ENCODE measurements at regions not wholly inside any gene's neighbourhood (a gene's known extent, or its start where the extent isn't known, plus 50 kb on each side); places are given as distances from the start of the nearest gene placed in this dataset.

DNA sequence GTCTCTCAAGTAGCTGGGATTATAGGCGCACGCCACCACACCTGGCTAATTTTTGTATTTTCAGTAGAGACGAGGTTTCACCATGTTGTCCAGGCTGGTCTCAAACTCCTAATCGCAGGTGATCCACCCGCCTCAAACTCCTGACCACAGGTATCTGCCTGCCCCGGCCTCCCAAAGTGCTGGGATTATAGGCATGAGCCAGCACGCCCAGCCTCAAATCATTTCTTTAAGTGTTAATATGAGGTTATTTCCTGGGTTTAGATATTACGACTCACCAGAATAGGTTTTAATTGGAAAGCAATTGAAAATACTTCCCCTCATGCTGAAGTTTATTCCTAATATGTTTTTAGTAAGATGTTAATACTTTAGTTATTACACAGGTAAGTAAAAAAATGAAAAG, 144.5 kb downstream of the NUFIP1 start:
- ChIA-PET POLR2A (ENCODE audit: low non-redundant PET) (no interaction called here), CTCF (no interaction called here)
- no peak for DNase-seq (ENCODE audit: low spot score)
- intact Hi-C loops (cut with micrococcal nuclease; ENCODE audit: unreplicated experiment): no loop called here
- TF ChIP-seq, protein P1, sequence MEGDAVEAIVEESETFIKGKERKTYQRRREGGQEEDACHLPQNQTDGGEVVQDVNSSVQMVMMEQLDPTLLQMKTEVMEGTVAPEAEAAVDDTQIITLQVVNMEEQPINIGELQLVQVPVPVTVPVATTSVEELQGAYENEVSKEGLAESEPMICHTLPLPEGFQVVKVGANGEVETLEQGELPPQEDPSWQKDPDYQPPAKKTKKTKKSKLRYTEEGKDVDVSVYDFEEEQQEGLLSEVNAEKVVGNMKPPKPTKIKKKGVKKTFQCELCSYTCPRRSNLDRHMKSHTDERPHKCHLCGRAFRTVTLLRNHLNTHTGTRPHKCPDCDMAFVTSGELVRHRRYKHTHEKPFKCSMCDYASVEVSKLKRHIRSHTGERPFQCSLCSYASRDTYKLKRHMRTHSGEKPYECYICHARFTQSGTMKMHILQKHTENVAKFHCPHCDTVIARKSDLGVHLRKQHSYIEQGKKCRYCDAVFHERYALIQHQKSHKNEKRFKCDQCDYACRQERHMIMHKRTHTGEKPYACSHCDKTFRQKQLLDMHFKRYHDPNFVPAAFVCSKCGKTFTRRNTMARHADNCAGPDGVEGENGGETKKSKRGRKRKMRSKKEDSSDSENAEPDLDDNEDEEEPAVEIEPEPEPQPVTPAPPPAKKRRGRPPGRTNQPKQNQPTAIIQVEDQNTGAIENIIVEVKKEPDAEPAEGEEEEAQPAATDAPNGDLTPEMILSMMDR (conservative IDR thresholded peaks at IDR 0.05; ENCODE audit: low read depth, low read length): no peak
- TF ChIP-seq EZH2 (IDR thresholded peaks at IDR 0.05; ENCODE audit: borderline replicate concordance, low read depth, low read length, poor library complexity, severe bottlenecking): no peak
- no peak overlapping the region for H3K4me3 ChIP-seq (ENCODE audit: low read depth, low read length, poor library complexity, severe bottlenecking)
- no peaks in the 10 kb centered on the region for H3K4me1 ChIP-seq (ENCODE audit: insufficient read depth, low read length, poor library complexity, severe bottlenecking)
- no peak overlapping the region for H3K27ac ChIP-seq (ENCODE audit: low read depth, low read length, poor library complexity, severe bottlenecking)
- H3K27me3 ChIP-seq (replicated peaks; ENCODE audit: insufficient read depth, low read depth, low read length, poor library complexity): peaks cover 3% of the 10 kb centered on the region
- H3K9me3 ChIP-seq (ENCODE audit: low read depth, low read length, poor library complexity, severe bottlenecking): no peaks in the 10 kb centered on the region
- no peaks in the 10 kb centered on the region for H3K36me3 ChIP-seq (ENCODE audit: insufficient read depth, low read length, poor library complexity, severe bottlenecking)
- no TSS peak for BruUV-seq (replicated peaks)

DNA sequence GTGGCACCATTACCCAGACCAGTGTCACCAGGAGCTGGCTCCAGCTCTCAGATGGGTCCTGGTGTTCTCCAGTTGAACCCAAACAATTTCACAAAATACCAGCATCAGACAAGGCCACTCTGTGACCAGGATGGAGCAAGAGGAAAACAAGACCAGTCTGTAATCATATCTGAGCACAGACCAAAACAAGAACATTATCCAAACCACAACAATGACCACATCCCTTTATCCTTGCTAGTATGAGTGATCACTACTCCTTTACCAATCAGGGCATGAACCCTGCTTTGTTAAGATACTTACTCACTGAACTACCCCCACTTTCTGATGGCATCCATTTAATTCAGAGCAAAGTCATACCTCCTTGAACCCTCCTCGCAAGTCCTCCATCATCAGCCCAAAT, 145.9 kb downstream of the NUFIP1 start:
- Histone ChIP-seq H3K27ac (ENCODE audit: low read depth, low read length, poor library complexity, severe bottlenecking) (no peak overlapping the region), H3K4me3 (ENCODE audit: low read depth, low read length, poor library complexity, severe bottlenecking) (no peak overlapping the region), H3K27me3 (replicated peaks; ENCODE audit: insufficient read depth, low read depth, low read length, poor library complexity) (peaks cover 3% of the 10 kb centered on the region), H3K36me3 (ENCODE audit: insufficient read depth, low read length, poor library complexity, severe bottlenecking) (no peaks in the 10 kb centered on the region), H3K4me1 (ENCODE audit: insufficient read depth, low read length, poor library complexity, severe bottlenecking) (no peaks in the 10 kb centered on the region), H3K9me3 (ENCODE audit: low read depth, low read length, poor library complexity, severe bottlenecking) (no peaks in the 10 kb centered on the region)
- TF ChIP-seq, protein P1 (conservative IDR thresholded peaks at IDR 0.05; ENCODE audit: low read depth, low read length): no peak
- TF ChIP-seq EZH2 (IDR thresholded peaks at IDR 0.05; ENCODE audit: borderline replicate concordance, low read depth, low read length, poor library complexity, severe bottlenecking): no peak
- intact Hi-C loops (cut with micrococcal nuclease; ENCODE audit: unreplicated experiment): no loop called here
- DNase-seq (ENCODE audit: low spot score): no peak
- BruUV-seq (replicated peaks): no TSS peak
- CTCF ChIA-PET: no interaction called here
- POLR2A ChIA-PET (ENCODE audit: low non-redundant PET): no interaction called here

- ChIA-PET CTCF (no interaction called here), POLR2A (ENCODE audit: low non-redundant PET) (no interaction called here)
- H3K4me1 ChIP-seq (ENCODE audit: insufficient read depth, low read length, poor library complexity, severe bottlenecking): no peaks in the 10 kb centered on the region
- peaks cover 3% of the 10 kb centered on the region for H3K27me3 ChIP-seq (replicated peaks; ENCODE audit: insufficient read depth, low read depth, low read length, poor library complexity)
- no peak overlapping the region for H3K27ac ChIP-seq (ENCODE audit: low read depth, low read length, poor library complexity, severe bottlenecking)
- no TSS peak for BruUV-seq (replicated peaks)
- TF ChIP-seq EZH2 (IDR thresholded peaks at IDR 0.05; ENCODE audit: borderline replicate concordance, low read depth, low read length, poor library complexity, severe bottlenecking): no peak
- TF ChIP-seq, protein P1 (conservative IDR thresholded peaks at IDR 0.05; ENCODE audit: low read depth, low read length): no peak
- intact Hi-C loops (cut with micrococcal nuclease; ENCODE audit: unreplicated experiment): no loop called here
- no peaks in the 10 kb centered on the region for H3K36me3 ChIP-seq (ENCODE audit: insufficient read depth, low read length, poor library complexity, severe bottlenecking)
- no peak overlapping the region for H3K4me3 ChIP-seq (ENCODE audit: low read depth, low read length, poor library complexity, severe bottlenecking)
- peak; percentile 37 for DNase-seq (ENCODE audit: low spot score)
- H3K9me3 ChIP-seq (ENCODE audit: low read depth, low read length, poor library complexity, severe bottlenecking): no peaks in the 10 kb centered on the region
Observed at GRCh38 chr13:44842158-44842557, 147.1 kb downstream of the NUFIP1 start.
